Erythroblast (primary cell): ENCODE measurements at regions not wholly inside any gene's neighbourhood (a gene's known extent, or its start where the extent isn't known, plus 50 kb on each side); places are given as distances from the start of the nearest gene placed in this dataset.

Source experiments
- GATA1 ChIP-seq: IDR thresholded peaks from 2 replicates; pipeline ENCODE4 v1.6.1; 2011; ENCODE audit warnings: low read depth, mild to moderate bottlenecking, control low read depth, low read length, moderate library complexity
- POLR2A ChIP-seq: IDR thresholded peaks from 2 replicates; pipeline ENCODE4 v1.6.1; 2011; ENCODE audit warnings: mild to moderate bottlenecking, low read length

DNA sequence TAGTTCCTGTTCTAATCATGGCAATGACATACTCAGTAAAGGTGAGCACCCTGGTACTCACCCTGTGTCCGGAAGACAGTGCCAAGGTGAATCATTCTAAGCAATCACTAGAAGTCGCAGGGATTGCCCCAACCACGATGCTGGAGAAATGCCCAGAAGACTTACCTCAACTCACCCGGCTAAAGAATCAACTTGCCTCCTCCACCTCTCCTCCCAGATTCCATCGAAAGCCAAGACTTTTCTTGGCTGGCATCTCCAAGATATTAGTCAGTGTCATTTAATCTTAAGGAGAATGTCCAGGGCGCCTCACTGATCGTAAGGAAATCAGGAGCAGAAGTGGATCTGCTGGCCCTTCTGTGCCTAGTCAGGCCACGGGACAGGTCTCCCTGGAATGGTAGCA is 204.9 kb downstream of the ERCC6L2 start:
- no peak for TF ChIP-seq POLR2A
- TF ChIP-seq GATA1: no peak
